ENCODE measurements at regions not wholly inside any gene's neighbourhood (a gene's known extent, or its start where the extent isn't known, plus 50 kb on each side); places are given as distances from the start of the nearest gene placed in this dataset.
A peak's percentile ranks its signal among the peaks of the same experiment; 100 is the strongest.

DNA sequence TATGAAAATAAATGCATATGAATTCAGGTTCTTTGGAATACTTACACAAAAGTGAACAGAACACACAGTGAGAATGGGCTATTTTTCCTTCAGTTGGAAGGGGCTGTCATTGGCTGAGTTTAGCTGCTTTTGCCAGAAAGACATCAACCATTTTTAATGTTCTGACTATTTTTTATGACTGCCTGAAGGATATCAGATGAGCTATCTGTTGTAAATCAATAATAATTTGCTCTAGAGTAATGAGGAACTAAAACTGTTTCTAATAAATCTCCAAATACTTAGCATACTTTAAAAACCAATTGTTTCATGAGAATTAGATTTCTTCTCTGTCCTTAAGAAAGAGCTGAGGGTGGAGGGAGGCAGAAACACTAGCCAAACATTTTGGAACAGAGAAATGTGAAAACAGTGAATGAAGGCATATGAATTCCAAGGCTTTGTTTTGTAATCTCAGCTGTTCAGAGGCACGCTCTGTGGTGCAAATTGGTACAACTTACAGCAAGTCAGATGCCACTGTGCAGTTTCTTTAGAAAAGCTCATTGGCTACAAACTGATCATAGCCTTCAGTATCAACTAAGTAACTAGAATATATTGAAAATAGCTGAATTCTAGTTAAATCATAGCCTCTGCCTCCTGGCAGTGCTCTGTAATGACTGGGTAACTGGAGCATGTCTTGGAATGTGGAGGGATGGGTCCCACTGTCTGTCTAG lies 228.9 kb upstream of the JAG1 start:
- Histone ChIP-seq H3K4me1 (replicated peaks in 1 of 2) (no peaks in the 10 kb centered on the region), H3K27ac (no peak overlapping the region), H3K4me3 (no peak overlapping the region)
- ATAC-seq (replicated peaks in 6 of 8): peak in 1 of 8 experiments; percentile 65
- 40 to 100% (median 67%) methylated on average over 1 of the region's 1 CpG; no CpG with 5 or more reads in 2 of the 10 experiments for WGBS, 10 experiments
- in situ Hi-C loops (cut with MboI; ENCODE audit: low pct_unique_long_range_greater_than_20kb in 2 of 9, low sequenced_read_pairs in 9 of 9, unreplicated experiment in 9 of 9): loop anchor here in 1 of 9 experiments (25.0 kb wide), 1 partner anchor 215 kb away; no protein-coding TSS in a partner anchor

DNA sequence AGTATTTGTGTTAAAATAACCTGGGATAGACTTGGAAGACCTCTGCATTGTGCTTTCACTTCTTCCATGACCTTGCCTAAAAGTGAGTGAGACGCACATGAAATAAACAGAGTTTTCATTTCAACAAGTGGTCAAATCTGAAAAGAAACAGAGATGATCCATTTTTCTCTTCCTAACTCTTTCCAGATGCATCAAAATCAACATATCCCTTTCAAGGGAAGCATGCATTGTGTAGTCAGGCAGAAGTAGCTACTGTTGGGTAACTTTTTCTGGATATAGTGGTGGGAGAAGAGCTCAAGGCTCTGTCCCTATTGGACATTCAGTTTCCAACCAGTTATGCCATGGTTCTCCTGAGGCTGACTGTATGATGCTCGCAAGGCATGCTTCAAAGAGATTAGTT lies 233.0 kb upstream of the JAG1 start:
- H3K4me1 ChIP-seq (replicated peaks in 1 of 2): no peaks in the 10 kb centered on the region
- peak in 2 of 8 experiments; percentile 68 to 70 for ATAC-seq (replicated peaks in 6 of 8)
- H3K4me3 ChIP-seq: no peak overlapping the region
- in situ Hi-C loops (cut with MboI; ENCODE audit: low pct_unique_long_range_greater_than_20kb in 2 of 9, low sequenced_read_pairs in 9 of 9, unreplicated experiment in 9 of 9): loop anchor here in 1 of 9 experiments (25.0 kb wide), 1 partner anchor 220 kb away; no protein-coding TSS in a partner anchor
- 14 to 100% (median 100%) methylated on average over 1 to 2 of the region's 2 CpGs; no CpG with 5 or more reads in 1 of the 10 experiments for WGBS, 10 experiments
- H3K27ac ChIP-seq: no peak overlapping the region

DNA sequence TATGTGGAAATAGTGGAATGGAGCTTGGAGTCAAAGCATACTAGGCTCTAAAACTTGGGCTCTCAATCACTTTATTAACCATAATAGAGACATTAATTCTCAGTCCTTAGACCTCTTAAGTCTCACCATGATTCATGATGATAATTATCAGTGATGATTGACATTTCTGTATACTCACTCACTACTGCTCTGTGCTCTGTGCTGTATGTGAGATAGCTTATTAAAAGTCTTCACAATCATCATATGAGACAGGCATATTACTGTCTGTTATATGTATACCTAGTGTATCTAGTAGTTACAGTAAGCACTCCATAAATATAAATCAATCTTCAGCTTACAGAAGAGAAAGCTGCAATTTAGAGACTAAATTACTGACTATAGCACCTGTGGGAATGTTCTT lies 236.0 kb upstream of the JAG1 start:
- in situ Hi-C loops (cut with MboI; ENCODE audit: low pct_unique_long_range_greater_than_20kb in 2 of 9, low sequenced_read_pairs in 9 of 9, unreplicated experiment in 9 of 9): loop anchor here in 1 of 9 experiments (25.0 kb wide), 1 partner anchor 223 kb away; no protein-coding TSS in a partner anchor
- no peak for ATAC-seq (replicated peaks in 6 of 8)
- Histone ChIP-seq H3K4me3 (no peak overlapping the region), H3K27ac (no peak overlapping the region), H3K4me1 (replicated peaks in 1 of 2) (no peaks in the 10 kb centered on the region)

DNA sequence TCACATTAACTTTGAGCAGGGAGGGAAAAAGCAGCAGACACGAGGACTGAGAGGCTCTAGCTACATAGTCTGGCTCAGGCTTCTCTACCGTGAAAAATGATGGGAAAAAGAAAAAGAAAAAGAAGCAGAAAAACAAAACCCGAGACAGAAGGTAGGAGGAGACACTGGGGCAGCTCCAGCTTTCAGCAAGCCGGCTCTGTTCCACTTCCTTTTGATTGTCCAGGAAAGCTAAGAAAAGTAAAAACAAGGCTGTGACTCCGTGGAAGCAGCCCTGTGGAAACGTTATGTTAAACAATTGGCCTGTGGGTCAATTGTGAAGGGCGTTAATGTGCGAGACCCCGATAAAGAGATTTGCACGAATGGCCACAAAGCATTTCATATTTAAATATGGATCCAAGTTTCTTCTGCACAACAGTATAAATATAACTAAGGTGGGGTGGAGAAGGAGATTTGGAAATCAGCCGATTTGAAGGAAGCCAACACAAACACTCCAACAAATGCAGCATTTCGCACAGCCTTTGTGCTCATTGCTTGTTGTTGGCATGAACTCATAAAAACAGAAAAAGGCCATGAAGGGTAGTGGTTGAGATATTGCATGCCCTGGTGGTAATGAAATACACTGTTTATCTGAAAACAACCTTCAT lies 236.9 kb upstream of the JAG1 start:
- peak in 1 of 8 experiments; percentile 44 for ATAC-seq (replicated peaks in 6 of 8)
- in situ Hi-C loops (cut with MboI; ENCODE audit: low pct_unique_long_range_greater_than_20kb in 2 of 9, low sequenced_read_pairs in 9 of 9, unreplicated experiment in 9 of 9): loop anchor here in 1 of 9 experiments (25.0 kb wide), 1 partner anchor 223 kb away; no protein-coding TSS in a partner anchor

DNA sequence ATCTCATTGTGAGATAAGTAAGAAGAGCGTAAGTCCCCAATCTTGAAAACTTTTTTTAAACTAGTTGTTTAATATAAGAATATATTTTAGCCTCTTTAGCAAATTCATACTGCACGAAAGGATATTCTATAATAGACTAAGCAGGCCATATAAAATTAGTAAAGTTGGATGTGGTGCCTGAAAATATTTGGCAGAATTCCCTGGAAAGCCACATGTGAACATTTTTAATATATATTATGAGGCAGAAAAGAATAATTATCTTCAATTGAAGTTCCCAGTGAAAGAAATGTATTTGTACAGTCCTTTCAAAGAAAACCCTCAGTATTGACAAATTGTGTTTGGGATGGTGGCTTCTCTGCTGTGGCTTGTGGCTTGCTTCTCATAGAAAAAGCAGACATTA lies 237.5 kb upstream of the JAG1 start:
- in situ Hi-C loops (cut with MboI; ENCODE audit: low pct_unique_long_range_greater_than_20kb in 2 of 9, low sequenced_read_pairs in 9 of 9, unreplicated experiment in 9 of 9): loop anchor here in 1 of 9 experiments (25.0 kb wide), 1 partner anchor 224 kb away; no protein-coding TSS in a partner anchor
- no peak for ATAC-seq (replicated peaks in 6 of 8)
- Histone ChIP-seq H3K27ac (no peak overlapping the region), H3K4me3 (no peak overlapping the region), H3K4me1 (replicated peaks in 1 of 2) (no peaks in the 10 kb centered on the region)
- 75 to 100% (median 91%) methylated on average over 1 to 2 of the region's 2 CpGs for WGBS, 10 experiments

More for the DNA sequence above, 236.9 kb upstream of the JAG1 start:
- Histone ChIP-seq H3K4me3 (no peak overlapping the region), H3K4me1 (replicated peaks in 1 of 2) (no peaks in the 10 kb centered on the region), H3K27ac (no peak overlapping the region)
- WGBS, 10 experiments: 31 to 85% (median 77%) methylated on average over 3 to 12 of the region's 12 CpGs; no CpG with 5 or more reads in 1 of the 10 experiments

DNA sequence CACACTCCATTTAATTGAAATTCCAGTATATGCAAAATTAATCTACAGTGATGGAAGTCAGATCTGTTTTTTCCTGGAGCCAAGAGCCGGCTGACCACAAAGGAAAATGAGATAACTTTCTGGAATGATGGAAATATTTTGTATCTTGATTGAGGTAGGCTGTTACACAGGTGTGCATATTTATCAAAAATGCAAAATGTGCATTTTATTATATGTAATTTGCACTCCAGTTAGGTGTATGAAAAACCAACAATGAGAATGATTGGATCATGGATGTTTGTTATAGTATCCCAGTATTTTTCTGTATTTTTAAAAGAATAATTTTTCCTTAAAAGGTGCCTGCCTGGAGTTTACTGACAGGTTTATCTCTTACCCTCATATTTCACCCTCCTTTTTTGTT lies 242.0 kb upstream of the JAG1 start:
- Histone ChIP-seq H3K27ac (no peak overlapping the region), H3K4me1 (replicated peaks in 1 of 2) (no peaks in the 10 kb centered on the region), H3K4me3 (no peak overlapping the region)
- no peak for ATAC-seq (replicated peaks in 6 of 8)
- in situ Hi-C loops (cut with MboI; ENCODE audit: low pct_unique_long_range_greater_than_20kb in 2 of 9, low sequenced_read_pairs in 9 of 9, unreplicated experiment in 9 of 9): loop anchor here in 1 of 9 experiments (25.0 kb wide), 1 partner anchor 229 kb away; no protein-coding TSS in a partner anchor
- 36 to 100% (median 82%) methylated on average over 1 of the region's 1 CpG for WGBS, 10 experiments

DNA sequence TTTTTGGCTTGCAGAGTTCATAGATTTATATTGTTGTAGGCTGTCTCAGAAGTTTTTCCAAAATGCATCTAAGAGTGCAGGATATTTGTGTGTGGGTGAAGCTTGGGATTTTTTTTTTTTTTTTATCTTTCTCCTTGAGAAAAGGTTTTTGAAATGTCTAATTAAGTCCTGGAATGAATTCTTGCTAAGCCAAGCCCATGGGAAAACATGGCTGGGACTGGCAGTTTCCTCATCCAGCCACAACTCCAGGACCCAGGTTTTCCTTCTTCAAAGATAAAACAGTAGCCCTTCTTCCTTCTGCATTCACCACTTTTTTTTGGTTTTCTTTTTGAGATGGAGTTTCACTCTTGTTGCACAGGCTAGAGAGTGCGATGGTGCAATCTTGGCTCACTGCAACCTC lies 242.5 kb upstream of the JAG1 start:
- in situ Hi-C loops (cut with MboI; ENCODE audit: low pct_unique_long_range_greater_than_20kb in 2 of 9, low sequenced_read_pairs in 9 of 9, unreplicated experiment in 9 of 9): loop anchor here in 1 of 9 experiments (25.0 kb wide), 1 partner anchor 229 kb away; no protein-coding TSS in a partner anchor
- Histone ChIP-seq H3K4me3 (no peak overlapping the region), H3K27ac (no peak overlapping the region), H3K4me1 (replicated peaks in 1 of 2) (no peaks in the 10 kb centered on the region)
- no peak for ATAC-seq (replicated peaks in 6 of 8)
- WGBS, 10 experiments: 60 to 100% (median 87%) methylated on average over 1 of the region's 1 CpG; no CpG with 5 or more reads in 4 of the 10 experiments

DNA sequence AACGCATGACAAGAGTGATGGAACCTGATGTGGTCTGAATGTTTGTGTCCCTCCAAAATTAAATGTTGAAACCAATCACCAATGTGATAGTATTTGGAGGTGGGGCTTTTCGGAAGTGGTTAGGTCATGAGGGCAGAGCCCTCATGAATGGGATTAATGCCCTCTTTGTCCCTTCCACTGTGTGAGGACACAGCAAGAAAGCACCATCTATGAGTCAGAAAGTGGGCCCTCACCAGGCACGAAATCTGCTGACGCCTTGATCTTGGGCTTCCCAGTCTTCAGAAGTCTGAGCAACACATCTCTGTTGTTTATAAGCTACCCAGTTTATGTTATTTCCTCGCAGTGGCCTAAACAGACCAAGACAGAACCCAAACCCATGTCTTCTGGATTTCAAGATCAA lies 244.0 kb upstream of the JAG1 start:
- in situ Hi-C loops (cut with MboI; ENCODE audit: low pct_unique_long_range_greater_than_20kb in 2 of 9, low sequenced_read_pairs in 9 of 9, unreplicated experiment in 9 of 9): loop anchor here in 1 of 9 experiments (25.0 kb wide), 1 partner anchor 231 kb away; no protein-coding TSS in a partner anchor
- no peak overlapping the region for H3K4me3 ChIP-seq
- ATAC-seq (replicated peaks in 6 of 8): no peak
- H3K27ac ChIP-seq: no peak overlapping the region
- H3K4me1 ChIP-seq (replicated peaks in 1 of 2): no peaks in the 10 kb centered on the region
- WGBS, 10 experiments: 73 to 100% (median 89%) methylated on average over 1 to 5 of the region's 5 CpGs

DNA sequence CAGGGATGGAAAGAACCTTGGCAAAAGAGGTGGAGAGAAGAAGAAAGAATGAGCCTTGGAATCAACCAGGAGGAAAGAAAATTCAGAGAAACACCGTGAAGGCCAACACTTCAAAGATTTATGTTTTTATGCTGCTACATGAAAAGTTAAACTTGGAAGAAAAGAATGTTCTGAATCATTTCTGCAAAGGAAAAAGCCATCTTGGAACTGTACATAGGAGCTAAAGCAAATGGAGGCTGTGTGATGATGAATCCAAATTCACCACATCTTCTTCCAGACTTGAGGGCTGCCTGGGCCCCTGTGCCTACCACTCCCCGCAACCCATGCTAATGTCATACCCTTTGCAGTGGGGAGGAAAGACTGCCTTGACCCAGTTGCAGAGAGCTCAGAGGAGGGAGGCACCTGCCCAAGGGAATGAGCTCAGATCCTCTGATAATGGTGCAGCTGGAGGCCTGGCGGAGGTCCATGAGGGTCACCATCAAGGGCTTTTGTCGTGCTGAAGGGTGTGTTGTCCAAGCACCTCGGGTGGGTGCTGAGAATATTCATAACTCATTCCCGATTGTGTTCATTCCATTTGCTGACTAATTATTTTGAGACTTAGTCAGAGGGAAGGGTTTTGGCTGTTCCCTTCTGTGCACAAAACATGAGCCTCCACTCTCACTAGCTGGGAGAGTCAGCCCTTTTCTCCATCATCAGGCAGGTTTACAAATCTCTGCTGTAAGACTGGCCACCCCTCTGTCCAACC lies 245.8 kb upstream of the JAG1 start:
- 0 to 100% (median 85%) methylated on average over 1 to 5 of the region's 6 CpGs for WGBS, 10 experiments
- in situ Hi-C loops (cut with MboI; ENCODE audit: low pct_unique_long_range_greater_than_20kb in 2 of 9, low sequenced_read_pairs in 9 of 9, unreplicated experiment in 9 of 9): loop anchor here in 1 of 9 experiments (25.0 kb wide), 1 partner anchor 232 kb away; no protein-coding TSS in a partner anchor
- ATAC-seq (replicated peaks in 6 of 8): peak in 2 of 8 experiments; percentile 65 to 68
- Histone ChIP-seq H3K4me3 (no peak overlapping the region), H3K4me1 (replicated peaks in 1 of 2) (no peaks in the 10 kb centered on the region), H3K27ac (no peak overlapping the region)

DNA sequence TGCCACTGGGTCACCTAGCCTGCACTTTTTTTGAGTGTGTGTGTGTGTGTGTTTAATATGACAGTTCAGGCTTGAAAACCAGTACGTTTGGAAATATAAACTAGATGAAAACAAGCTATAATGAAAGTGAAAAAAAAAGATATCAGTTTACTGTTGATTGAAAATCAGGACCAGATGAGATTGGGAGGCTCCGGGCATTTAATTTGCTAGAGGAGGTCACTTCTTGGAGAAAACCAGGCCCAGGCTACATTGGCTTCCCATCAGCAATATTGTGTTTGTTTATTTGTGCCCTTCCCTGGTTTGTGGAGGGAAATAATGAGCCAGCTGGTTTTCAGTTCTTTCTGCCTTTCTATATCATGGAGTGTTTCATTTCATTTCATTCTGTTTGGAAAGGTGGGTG lies 246.6 kb upstream of the JAG1 start:
- in situ Hi-C loops (cut with MboI; ENCODE audit: low pct_unique_long_range_greater_than_20kb in 2 of 9, low sequenced_read_pairs in 9 of 9, unreplicated experiment in 9 of 9): loop anchor here in 1 of 9 experiments (25.0 kb wide), 1 partner anchor 233 kb away; no protein-coding TSS in a partner anchor
- WGBS, 10 experiments: 10 to 100% (median 73%) methylated on average over 1 to 2 of the region's 2 CpGs; no CpG with 5 or more reads in 2 of the 10 experiments
- Histone ChIP-seq H3K4me3 (no peak overlapping the region), H3K4me1 (replicated peaks in 1 of 2) (no peaks in the 10 kb centered on the region), H3K27ac (no peak overlapping the region)
- ATAC-seq (replicated peaks in 6 of 8): peak in 2 of 8 experiments; percentile 2 to 5

DNA sequence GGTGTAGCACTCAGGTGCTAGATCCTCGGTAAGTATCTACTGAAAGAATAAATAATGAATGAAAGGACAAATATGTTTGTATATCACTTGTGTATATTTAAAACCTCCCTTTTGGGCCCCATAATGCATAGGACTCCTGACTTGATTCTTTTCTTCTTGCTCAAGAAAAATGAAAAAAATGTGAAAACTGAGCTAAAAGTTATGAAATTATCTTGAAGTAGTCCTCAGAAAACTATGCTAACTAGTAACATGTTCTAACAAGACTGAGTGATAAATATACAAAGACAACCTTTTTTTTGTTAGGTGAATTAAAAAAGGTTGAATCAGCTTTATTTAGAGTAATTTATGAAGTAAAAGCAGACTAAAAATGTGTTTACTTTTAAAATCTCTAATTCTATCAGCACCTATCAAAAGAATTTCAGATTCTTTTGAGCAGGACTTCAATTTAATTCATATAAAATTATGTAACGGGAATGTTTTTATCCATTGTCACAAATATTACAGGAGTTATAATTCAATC lies 247.8 kb upstream of the JAG1 start:
- Histone ChIP-seq H3K4me1 (replicated peaks in 1 of 2) (no peaks in the 10 kb centered on the region), H3K4me3 (no peak overlapping the region), H3K27ac (no peak overlapping the region)
- 87 to 100% (median 100%) methylated on average over 1 to 2 of the region's 2 CpGs for WGBS, 10 experiments
- in situ Hi-C loops (cut with MboI; ENCODE audit: low pct_unique_long_range_greater_than_20kb in 2 of 9, low sequenced_read_pairs in 9 of 9, unreplicated experiment in 9 of 9): loop anchor here in 1 of 9 experiments (25.0 kb wide), 1 partner anchor 234 kb away; no protein-coding TSS in a partner anchor
- no peak for ATAC-seq (replicated peaks in 6 of 8)

DNA sequence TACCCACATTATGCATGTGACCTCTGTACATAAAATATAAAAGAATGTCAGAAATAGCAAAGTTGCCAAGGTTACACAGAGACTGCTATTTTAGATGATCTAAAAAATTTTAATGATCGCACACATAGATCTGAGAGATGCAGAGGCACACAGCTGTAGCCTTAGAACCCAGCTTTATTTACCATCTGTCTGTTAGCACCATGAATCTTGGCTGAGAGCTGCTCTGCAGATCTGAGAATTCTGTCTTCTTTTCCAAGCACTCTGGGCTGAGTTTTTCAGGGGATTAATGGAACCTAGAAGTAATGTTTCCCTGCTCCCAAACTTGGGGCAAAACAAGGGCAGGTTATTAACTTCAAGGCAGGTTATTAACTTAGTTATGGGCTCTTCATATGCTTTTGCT lies 248.7 kb upstream of the JAG1 start:
- peak in 3 of 8 experiments; percentile 2 to 69 (median 34) for ATAC-seq (replicated peaks in 6 of 8)
- H3K4me3 ChIP-seq: no peak overlapping the region
- in situ Hi-C loops (cut with MboI; ENCODE audit: low pct_unique_long_range_greater_than_20kb in 2 of 9, low sequenced_read_pairs in 9 of 9, unreplicated experiment in 9 of 9): loop anchor here in 1 of 9 experiments (25.0 kb wide), 1 partner anchor 235 kb away; no protein-coding TSS in a partner anchor
- 0 to 83% (median 37%) methylated on average over 1 of the region's 1 CpG; no CpG with 5 or more reads in 4 of the 10 experiments for whole genome bisulfite sequencing, 10 experiments
- H3K4me1 ChIP-seq (replicated peaks in 1 of 2): no peaks in the 10 kb centered on the region
- H3K27ac ChIP-seq: no peak overlapping the region

Measured in motor neuron (in vitro differentiated cells).